Calu3 (cell line): ENCODE measurements at regions not wholly inside any gene's neighbourhood (a gene's known extent, or its start where the extent isn't known, plus 50 kb on each side); places are given as distances from the start of the nearest gene placed in this dataset.

Experiments used
- BruUV-seq: library from RNA; stranded (reverse); fragments of 400-500 nt; replicated peaks from 2 replicates; lab custom pipeline; 2021; lab: Mats Ljungman, UMichigan
- CTCF ChIA-PET: fragments of 300-600 bp; sonication (Branson Sonifier 250); formaldehyde crosslinking; loops from one replicate; lab custom pipeline; 2022; ENCODE audit warnings: antibody characterized with exemption; lab: Charles Lee
- DNase-seq: peaks from one replicate; pipeline ENCODE4 v3.0.0; 2022
- H3K27ac Mint-ChIP-seq: one replicate; pipeline ENCODE4 v1.8.0; 2022; ENCODE audit warnings: mixed read lengths; ENCODE audit not compliant: unreplicated experiment
- H3K27me3 Mint-ChIP-seq: one replicate; pipeline ENCODE4 v1.8.0; 2022; ENCODE audit warnings: mixed read lengths; ENCODE audit not compliant: unreplicated experiment
- H3K36me3 Mint-ChIP-seq: one replicate; pipeline ENCODE4 v1.8.0; 2022; ENCODE audit warnings: mild to moderate bottlenecking, moderate library complexity, mixed read lengths; ENCODE audit not compliant: insufficient read depth, unreplicated experiment
- H3K4me1 Mint-ChIP-seq: one replicate; pipeline ENCODE4 v1.8.0; 2022; ENCODE audit warnings: mild to moderate bottlenecking, low read depth, mixed read lengths; ENCODE audit not compliant: unreplicated experiment
- H3K4me3 Mint-ChIP-seq: one replicate; pipeline ENCODE4 v1.8.0; 2022; ENCODE audit warnings: mild to moderate bottlenecking, low read depth, moderate library complexity, mixed read lengths; ENCODE audit not compliant: unreplicated experiment
- H3K9me3 Mint-ChIP-seq: one replicate; pipeline ENCODE4 v1.8.0; 2022; ENCODE audit warnings: low read depth, mixed read lengths; ENCODE audit not compliant: unreplicated experiment
- CTCF ChIP-seq: fragments of 200-600 bp; IDR thresholded peaks from one replicate; pipeline ENCODE4 v1.8.0; 2022; ENCODE audit warnings: antibody characterized with exemption; ENCODE audit not compliant: unreplicated experiment
- intact Hi-C: fragments of 100-400 bp; cut with micrococcal nuclease; formaldehyde crosslinking; loops from one replicate; pipeline ENCODE4 v1.10.0; 2022; ENCODE audit not compliant: unreplicated experiment

GRCh38 chr5:56647099-56647850, 168.1 kb upstream of the MAP3K1 start:
- Mint-ChIP-seq H3K36me3 (no peaks in the 10 kb centered on the region), H3K27ac (no peak overlapping the region), H3K27me3 (no peaks in the 10 kb centered on the region), H3K4me1 (peaks cover 16% of the 10 kb centered on the region), H3K4me3 (no peak overlapping the region), H3K9me3 (no peaks in the 10 kb centered on the region)
- TF ChIP-seq CTCF, result no peak
- no TSS peak for BruUV-seq
- CTCF ChIA-PET, result no interaction called here
- DNase-seq, result no peak
- intact Hi-C loops, result no loop called here

GRCh38 chr5:56641635-56642260, 173.6 kb upstream of the MAP3K1 start:
- Mint-ChIP-seq H3K36me3 (peaks cover 29% of the 10 kb centered on the region), H3K4me3 (peak overlapping the region; percentile 63), H3K4me1 (peaks cover 64% of the 10 kb centered on the region), H3K9me3 (no peaks in the 10 kb centered on the region), H3K27ac (peak overlapping the region; percentile 97), H3K27me3 (no peaks in the 10 kb centered on the region)
- no peak for TF ChIP-seq CTCF
- intact Hi-C loops, result loop anchor here (2.0 kb wide), 1 partner anchor 177 kb away; no protein-coding TSS in a partner anchor
- no TSS peak for BruUV-seq
- no peak for DNase-seq
- CTCF ChIA-PET, result interaction anchor here (1.0 to 1.2 kb wide), 3 partner anchors 17 to 294 kb away, joined by 3 to 6 read pairs (median 4); no protein-coding TSS in a partner anchor

- peak; percentile 71 for DNase-seq
- H3K27me3 Mint-ChIP-seq, result no peaks in the 10 kb centered on the region
- H3K4me3 Mint-ChIP-seq, result peak overlapping the region; percentile 63
- peaks cover 70% of the 10 kb centered on the region for H3K4me1 Mint-ChIP-seq
- H3K9me3 Mint-ChIP-seq, result no peaks in the 10 kb centered on the region
- CTCF ChIA-PET, result no interaction called here
- intact Hi-C loops, result loop anchor here (2.0 kb wide), 1 partner anchor 178 kb away; no protein-coding TSS in a partner anchor
- H3K36me3 Mint-ChIP-seq, result peaks cover 35% of the 10 kb centered on the region
- BruUV-seq, result no TSS peak
- TF ChIP-seq CTCF, result no peak
- peak overlapping the region; percentile 97 for H3K27ac Mint-ChIP-seq
Measured at GRCh38 chr5:56640763-56641406, 174.5 kb upstream of the MAP3K1 start.

- Mint-ChIP-seq H3K27ac (peak overlapping the region; percentile 97), H3K27me3 (no peaks in the 10 kb centered on the region), H3K4me1 (peaks cover 70% of the 10 kb centered on the region), H3K4me3 (peak overlapping the region; percentile 63), H3K9me3 (no peaks in the 10 kb centered on the region), H3K36me3 (peaks cover 35% of the 10 kb centered on the region)
- intact Hi-C loops, result loop anchor here (2.0 to 5.0 kb wide), 3 partner anchors 112 to 369 kb away; no protein-coding TSS in a partner anchor
- TSS peak; percentile 88 for BruUV-seq
- TF ChIP-seq CTCF, result no peak
- CTCF ChIA-PET, result interaction anchor here (0.8 to 2.4 kb wide), 6 partner anchors 19 to 283 kb away, joined by 3 to 7 read pairs (median 4); no protein-coding TSS in a partner anchor
- no peak for DNase-seq
Measured at GRCh38 chr5:56639476-56639875, 175.9 kb upstream of the MAP3K1 start.
